Lower leg skin (tissue), 4 donors: ENCODE measurements at regions not wholly inside any gene's neighbourhood (a gene's known extent, or its start where the extent isn't known, plus 50 kb on each side); places are given as distances from the start of the nearest gene placed in this dataset.
"Not testable (repeated sequence)": the region's sequence is repeated elsewhere in the genome, so short reads cannot be mapped to it uniquely, and the experiment has no call there.

ENCODE experiments used
- DNase-seq, 2 donors: peaks; one replicate each; pipeline ENCODE4 v3.0.0-alpha.2; 2019; ENCODE audit warnings: low spot score in 2 of 2
- H3K4me3 ChIP-seq: fragments of 200-600 bp; sonication (generic); 2 replicates; pipeline ENCODE4 v1.5.1; 2017; ENCODE audit warnings: mild to moderate bottlenecking, low read depth; ENCODE audit not compliant: poor library complexity, severe bottlenecking
- CTCF ChIP-seq, 3 donors: fragments of 450-650 bp; IDR thresholded peaks; one replicate each; pipeline ENCODE4 v1.5.1; 2016; ENCODE audit warnings: antibody characterized with exemption in 3 of 3, mild to moderate bottlenecking in 3 of 3, moderate library complexity in 2 of 3
- POLR2A ChIP-seq, 2 donors: fragments of 450-650 bp; IDR thresholded peaks; one replicate each; pipeline ENCODE4 v1.6.1; 2016 to 2017; ENCODE audit warnings: antibody characterized with exemption in 2 of 2, mild to moderate bottlenecking in 1 of 2, moderate library complexity in 1 of 2
- WGBS, 2 donors: methylation state at CpG; one replicate each; pipeline ENCODE4 v1.1.5; 2018; 5-methylcytosine and 5-hydroxymethylcytosine counted together
- intact Hi-C: fragments of 100-400 bp; cut with DNase I; formaldehyde crosslinking; loops from one replicate; pipeline ENCODE4 v1.15.0; 2023; ENCODE audit warnings: low total_unique reads

DNA sequence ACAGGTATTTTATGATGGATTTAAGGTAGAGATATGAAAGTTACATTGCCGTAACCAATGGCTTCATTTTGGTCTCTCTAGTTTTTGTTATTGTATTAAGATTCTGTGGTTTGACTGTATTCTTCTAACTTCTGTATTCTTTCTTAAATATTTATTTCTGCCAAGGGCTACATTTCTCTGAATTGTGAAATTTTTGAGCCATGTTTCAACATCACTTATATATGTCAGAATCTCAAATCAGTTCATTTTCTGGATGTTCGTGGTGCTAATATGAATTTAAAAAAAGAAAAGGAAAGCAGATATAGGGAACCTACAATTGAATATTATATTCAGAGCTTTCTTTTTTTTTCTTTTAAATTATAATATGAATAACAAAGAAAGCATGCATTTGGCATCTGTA lies 142.7 kb downstream of the ANXA1 start:
- 84 to 85% methylated on average over 2 of the region's 2 CpGs for WGBS, 2 donors
- intact Hi-C loops = no loop called here
- H3K4me3 ChIP-seq = no peak overlapping the region

DNA sequence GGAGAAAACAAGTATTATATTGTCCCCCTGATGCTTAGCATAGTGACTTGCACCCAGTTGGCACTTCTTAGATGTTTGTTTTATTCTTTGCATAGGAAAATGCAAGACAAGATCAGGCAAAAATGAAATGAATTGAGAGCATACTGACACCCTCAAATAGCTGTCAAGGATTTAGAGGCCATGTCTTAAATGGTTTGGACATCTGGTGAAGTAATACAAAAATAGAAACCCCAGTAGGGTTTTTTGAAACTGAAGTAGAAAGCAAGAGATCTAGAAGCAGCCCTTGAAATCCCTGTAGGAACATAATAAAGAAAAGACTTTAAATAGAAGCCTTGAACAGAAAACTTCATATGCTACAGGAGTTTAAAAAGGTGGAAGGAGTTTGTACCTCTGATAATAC lies 174.3 kb downstream of the ANXA1 start:
- TF ChIP-seq POLR2A (IDR thresholded peaks at IDR 0.05) = no peak
- no peak for TF ChIP-seq CTCF (IDR thresholded peaks at IDR 0.05)
- intact Hi-C loops = no loop called here
- no peak overlapping the region for H3K4me3 ChIP-seq
- DNase-seq = no peak

More for the DNA sequence above, 142.7 kb downstream of the ANXA1 start:
- TF ChIP-seq CTCF (IDR thresholded peaks at IDR 0.05) = no peak
- no peak for TF ChIP-seq POLR2A (IDR thresholded peaks at IDR 0.05)
- no peak for DNase-seq

GRCh38 chr9:73327149-73327548 lies 175.5 kb downstream of the ANXA1 start:
- TF ChIP-seq CTCF (IDR thresholded peaks at IDR 0.05) (no peak), POLR2A (IDR thresholded peaks at IDR 0.05) (no peak)
- DNase-seq = no peak
- no peak overlapping the region for H3K4me3 ChIP-seq
- 70 to 72% methylated on average over 2 of the region's 2 CpGs for WGBS, 2 donors
- intact Hi-C loops = no loop called here

DNA sequence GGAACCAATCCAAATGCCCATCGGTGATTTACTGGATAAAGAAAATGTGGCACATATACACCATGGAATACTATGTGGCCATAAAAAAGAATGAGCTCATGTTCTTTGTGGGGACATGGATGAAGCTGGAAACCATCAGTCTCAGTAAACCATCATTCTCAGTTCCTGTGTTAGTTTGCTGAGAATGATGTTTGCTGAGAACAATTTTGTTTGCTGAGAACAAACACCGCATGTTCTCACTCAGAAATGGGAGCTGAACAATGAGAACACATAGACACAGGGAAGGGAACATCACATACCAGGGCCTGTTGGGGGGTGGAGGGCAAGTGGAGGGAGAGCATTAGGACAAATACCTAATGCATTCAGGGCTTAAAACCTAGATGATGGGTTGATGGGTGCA lies 185.5 kb downstream of the ANXA1 start:
- H3K4me3 ChIP-seq, DNase-seq, intact Hi-C loops: not testable (repeated sequence)
- 94 to 95% methylated on average over 2 of the region's 2 CpGs for WGBS, 2 donors

DNA sequence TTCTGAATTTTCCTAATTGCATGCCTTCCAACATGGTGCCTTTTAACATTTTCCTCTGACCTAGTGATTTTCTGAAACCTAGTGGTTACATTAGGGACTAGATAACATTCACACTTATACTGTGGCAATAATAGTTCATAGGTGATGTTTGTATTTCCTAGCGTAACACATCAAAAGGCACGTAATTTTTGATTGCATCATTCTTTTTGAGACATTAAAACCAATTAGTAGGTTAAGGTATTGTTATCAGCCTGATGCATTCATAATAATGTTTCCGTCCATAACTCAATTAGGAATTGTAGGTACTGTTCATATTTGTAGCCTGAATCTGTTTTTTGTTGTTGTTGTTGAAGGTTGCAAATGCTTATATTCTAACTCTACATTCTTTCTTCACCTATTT lies 192.4 kb downstream of the ANXA1 start:
- WGBS, 2 donors = 87% methylated on average over 3 of the region's 3 CpGs
- DNase-seq = no peak
- intact Hi-C loops = no loop called here
- TF ChIP-seq POLR2A (IDR thresholded peaks at IDR 0.05) = no peak
- H3K4me3 ChIP-seq = no peak overlapping the region

DNA sequence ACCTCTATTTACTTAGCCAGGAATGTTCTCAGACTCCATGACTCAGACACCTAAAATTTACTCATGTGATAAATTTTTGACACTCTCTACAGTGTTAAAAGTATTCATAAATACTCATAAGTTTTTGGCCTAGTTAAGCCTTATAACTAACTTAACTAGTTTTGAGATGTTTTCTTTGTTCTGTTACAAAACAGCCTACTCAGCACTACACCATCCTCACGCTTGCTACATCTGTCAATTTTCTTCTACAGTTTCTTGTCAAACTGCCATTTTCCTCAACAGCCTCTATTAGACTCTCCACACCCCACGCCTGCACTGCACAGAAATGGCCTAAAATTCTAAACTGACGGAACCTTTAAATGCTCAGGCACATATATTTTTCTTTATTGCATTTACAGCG lies 195.5 kb downstream of the ANXA1 start:
- 75 to 80% methylated on average over 4 of the region's 4 CpGs for WGBS, 2 donors
- TF ChIP-seq POLR2A (IDR thresholded peaks at IDR 0.05) (no peak), CTCF (IDR thresholded peaks at IDR 0.05) (no peak)
- no peak for DNase-seq
- intact Hi-C loops = no loop called here
- H3K4me3 ChIP-seq = no peak overlapping the region

- intact Hi-C loops = no loop called here
- TF ChIP-seq CTCF (IDR thresholded peaks at IDR 0.05) = no peak
- TF ChIP-seq POLR2A (IDR thresholded peaks at IDR 0.05) = no peak
- DNase-seq = no peak
- WGBS, 2 donors = 73% methylated on average over 1 of the region's 1 CpG
- H3K4me3 ChIP-seq = no peak overlapping the region
Measured at GRCh38 chr9:73347720-73348119, 196.1 kb downstream of the ANXA1 start.
